Fibroblast of upper back skin (primary cell): ENCODE measurements at regions not wholly inside any gene's neighbourhood (a gene's known extent, or its start where the extent isn't known, plus 50 kb on each side); places are given as distances from the start of the nearest gene placed in this dataset.

Experiments
- DNase-seq: peaks from one replicate; pipeline ENCODE4 v3.0.0-alpha.2; 2013

DNA sequence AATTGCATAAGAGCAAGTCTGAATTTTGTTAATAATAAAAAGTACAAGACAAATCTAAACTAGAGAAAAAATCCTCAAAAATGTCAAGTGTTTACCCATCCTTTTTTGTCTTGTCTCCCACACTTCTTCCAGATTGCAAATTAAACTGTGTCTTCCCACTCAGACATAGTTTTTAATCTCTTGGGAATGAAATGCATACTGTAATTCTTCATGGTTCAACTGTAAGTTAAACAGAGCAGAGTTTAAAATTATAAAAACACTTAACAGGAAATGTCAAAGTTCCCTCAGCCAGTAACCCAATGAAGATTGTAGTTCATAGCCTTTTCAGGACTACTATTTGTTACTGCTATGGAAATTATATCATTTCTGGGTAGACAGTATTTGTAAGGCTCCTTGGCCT, 171.8 kb downstream of the UBE2E3 start:
- peak; percentile 41 for DNase-seq

DNA sequence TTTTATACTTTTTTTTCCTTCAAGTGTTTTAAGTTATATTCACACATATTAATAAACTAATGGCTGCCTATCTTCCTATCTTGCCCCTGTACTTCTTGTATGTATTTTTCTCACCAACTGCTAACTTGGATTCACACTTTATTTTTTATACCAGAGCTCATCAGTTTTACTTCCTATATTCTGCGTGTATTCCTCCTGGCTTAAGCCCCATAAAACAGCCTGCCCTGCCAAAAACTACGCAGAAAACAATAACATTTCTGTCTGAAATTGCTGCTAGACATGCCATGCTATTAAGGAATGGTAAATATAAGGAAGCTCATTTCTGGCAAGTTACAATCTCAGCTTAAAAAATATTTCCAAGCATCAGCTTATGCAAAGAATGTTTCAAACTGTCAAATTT, 172.3 kb downstream of the UBE2E3 start:
- no peak for DNase-seq

DNA sequence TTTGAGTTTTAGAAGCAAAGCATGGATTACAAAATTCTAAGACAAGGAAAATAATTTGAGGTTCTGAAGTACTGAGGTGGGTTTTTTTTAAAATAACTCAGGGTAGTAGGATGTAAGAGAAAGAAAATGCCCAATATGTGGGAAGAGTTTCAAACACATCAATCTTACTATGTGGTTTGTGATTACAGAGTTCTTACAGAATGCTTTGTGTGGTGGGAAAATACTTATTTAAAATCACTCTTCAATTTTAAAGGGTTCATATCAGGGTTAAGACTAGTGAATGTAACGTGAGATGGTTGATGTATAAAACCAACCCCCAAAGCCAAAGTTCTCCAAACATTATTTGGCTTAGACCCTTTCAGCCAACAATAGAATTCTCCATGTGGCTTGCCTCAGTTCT, 173.5 kb downstream of the UBE2E3 start:
- peak; percentile 40 for DNase-seq

DNA sequence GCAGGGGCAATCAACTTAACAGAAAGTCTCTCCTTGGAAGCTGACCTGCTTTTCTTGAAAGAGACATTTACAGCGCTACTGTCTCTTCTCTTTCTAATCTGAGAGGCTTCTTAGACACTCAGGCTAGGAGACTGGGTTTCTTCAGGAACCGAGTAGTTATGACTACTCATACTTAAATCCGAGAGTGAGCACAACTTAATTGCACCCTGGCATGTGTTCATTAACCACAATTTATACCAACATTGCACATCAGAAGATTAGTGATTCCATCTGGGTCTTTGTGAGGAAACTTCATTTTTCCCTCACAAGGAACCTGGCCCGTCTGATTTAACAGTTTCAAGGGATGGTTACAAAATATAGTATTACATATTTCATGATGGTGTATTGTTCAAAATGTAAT, 176.9 kb downstream of the UBE2E3 start:
- DNase-seq = peak; percentile 61

DNA sequence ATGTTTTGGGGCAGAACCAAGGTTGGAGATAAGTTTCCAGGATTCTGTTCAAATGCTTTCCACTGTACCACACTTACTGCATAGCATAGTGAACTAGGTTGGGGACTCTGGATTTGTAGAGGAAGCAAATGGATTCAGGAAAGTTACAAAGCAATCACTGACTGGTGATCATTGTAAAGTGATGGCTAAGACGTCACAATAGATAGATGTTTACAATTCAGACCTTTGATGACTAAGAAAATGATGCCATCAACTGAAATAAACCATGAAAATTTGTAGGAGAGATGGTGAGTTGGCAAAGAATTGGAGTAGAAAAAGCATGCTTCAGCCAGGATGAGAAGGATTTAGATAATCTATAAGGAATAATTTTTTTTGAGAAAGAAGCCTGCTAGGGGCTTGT, 178.0 kb downstream of the UBE2E3 start:
- DNase-seq = no peak

DNA sequence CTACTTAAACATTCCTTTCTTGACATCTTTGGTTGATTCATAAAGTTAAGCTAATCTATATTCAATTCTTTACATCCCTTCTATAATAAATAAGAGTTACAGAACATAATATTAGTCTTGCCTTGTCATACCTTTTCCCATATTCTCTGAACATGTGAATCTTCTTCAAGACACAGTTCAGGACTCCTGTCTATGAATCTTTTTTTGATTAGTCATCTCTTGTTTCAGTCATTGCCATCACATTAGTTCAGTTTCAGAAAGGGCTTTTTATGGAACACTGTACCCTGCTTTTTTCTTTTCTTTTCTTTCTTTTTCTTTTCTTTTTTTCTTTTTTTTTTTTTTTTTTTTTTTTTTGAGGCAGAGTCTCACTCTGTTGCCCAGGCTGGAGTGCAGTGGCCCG, 181.2 kb downstream of the UBE2E3 start:
- no peak for DNase-seq

DNA sequence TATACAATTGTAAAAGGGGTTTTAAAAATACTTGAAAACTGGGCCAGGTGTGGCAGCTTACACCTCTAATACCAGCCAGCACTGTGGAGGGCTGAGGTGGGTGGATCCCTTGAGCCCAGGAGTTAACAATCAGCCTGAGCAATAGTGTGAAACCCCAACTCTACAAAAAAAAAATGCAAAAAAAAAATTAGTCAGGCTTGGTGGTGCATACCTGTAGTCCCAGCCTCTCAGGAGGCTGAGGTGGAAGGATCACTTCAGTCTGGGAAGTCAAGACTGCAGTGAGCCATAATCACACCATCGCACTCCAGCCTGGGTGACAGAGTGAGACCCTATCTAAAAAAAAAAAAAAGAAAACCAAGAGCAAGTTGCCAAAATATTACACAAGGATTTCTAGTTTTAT, 182.7 kb downstream of the UBE2E3 start:
- DNase-seq = no peak

DNA sequence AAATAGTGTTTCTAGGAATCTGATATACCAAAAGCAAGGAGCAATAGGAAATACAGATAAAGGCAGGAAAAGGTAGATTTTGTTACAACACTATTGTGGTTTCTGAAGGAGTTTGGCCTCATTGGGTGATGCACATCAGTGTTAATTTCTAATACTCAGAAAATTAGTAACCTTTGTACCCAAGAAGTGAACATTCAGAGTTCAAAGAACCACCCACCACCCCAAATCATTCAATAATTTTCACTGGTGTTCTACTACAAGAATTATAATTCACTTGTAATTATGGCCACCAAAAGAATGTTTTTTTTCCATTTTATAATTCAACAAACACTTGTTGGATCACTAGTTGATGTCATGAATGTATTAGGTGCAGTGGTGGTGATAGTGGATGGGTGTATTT, 183.3 kb downstream of the UBE2E3 start:
- DNase-seq = no peak

DNA sequence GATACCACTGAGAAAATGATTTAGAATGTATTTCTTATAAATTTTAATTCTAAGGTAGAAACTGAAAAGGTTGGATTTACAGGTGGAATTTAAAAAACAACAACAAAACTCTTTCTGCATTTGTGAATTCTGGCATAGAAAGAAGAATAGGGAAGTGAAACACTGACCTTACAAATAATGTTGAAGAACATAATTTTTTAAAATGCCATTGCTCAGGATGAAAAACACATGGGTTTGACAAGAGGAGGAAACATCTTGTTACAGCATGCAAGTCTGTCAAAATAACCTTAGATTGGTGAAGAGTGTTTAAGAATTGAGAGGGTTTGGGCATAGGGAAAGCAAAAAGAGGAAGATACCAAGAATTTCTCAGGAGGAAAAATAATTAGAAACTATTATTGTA, 184.3 kb downstream of the UBE2E3 start:
- DNase-seq = no peak

DNA sequence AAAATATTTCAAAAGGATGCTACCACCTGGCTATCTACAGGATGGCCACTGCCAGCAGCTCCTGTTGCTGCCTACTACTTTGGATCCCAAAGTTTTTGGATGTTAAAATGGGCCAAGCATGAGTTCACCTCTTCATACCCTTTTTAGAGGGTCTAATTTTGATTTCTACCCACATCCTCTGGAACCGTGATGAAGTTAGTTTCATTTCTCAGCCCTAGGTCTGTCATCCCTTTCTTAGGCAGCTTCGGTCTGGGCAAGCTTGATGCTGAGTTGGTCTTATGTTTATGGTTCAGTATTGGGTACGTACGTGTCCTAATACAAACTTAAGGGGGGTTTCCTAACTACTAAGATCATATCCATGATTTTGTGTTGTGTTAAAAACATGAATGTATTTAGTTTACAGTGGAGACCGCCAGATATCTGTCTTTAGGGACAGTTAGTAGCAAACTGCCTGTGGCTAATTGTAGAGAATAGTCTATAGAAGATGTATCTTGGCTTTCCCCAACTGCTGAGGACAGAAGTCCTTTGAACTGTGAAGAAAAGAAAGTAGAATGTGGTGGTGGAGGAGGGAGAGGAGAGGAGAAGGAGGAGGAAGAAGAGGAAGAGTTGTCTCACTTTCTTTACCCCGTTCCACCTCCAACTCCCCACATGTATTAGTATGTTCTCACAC, 184.9 kb downstream of the UBE2E3 start:
- no peak for DNase-seq

DNA sequence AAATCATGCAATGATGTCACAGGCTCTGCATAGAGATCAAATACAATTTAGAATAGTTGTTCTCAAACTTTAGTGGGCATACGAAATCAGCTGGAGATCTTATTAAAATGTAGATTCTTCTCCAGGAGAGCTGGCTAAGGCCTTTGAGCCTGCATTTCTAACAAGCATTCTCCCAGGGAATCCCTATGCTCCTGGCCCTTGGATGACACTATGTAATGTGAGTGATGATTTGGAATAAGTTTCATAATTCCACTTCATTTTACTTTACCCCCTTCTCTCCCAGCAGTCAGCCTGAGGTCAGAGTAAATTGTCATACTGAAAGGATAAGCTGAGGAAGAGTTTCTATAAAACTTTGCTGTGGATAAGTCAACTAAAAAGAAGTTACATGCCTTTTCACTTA, 189.1 kb downstream of the UBE2E3 start:
- peak; percentile 43 for DNase-seq

DNA sequence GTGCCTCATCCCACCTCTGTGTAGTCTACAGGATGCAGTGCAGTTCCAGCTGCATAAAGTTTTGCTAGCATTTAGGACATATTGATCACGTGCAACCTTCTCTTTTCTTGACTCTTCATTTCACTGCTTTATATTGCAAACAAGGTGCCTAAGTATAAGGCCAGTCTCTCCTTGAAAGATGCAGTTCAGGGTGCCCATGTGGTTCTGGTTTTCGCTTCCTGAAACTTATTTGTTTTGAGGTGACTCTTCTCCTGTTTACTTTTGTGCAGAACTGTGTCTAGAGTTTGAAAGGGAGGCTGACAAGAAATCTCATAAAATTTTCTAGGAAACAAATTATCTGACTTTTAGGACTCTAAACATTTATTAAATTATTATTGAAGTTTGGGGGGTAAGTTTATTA, 189.9 kb downstream of the UBE2E3 start:
- no peak for DNase-seq

DNA sequence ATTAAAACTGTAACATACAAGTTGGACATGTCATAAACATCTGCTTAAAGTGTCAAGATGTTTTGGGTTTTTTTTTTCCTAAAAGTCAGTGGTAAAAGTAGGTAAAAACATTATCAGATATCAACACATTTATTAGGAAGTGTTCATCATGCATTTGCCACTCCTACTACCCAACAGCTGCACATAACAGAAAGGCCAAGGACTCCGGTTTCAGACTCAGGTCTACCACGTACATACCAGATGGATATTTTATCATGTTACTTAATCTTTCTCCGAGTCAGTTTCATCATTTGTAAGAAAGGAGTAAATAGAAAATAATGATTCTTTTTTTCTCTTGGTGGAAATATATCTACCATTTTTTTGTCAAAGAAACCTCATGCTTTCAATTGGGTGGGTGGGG, 192.3 kb downstream of the UBE2E3 start:
- no peak for DNase-seq

DNA sequence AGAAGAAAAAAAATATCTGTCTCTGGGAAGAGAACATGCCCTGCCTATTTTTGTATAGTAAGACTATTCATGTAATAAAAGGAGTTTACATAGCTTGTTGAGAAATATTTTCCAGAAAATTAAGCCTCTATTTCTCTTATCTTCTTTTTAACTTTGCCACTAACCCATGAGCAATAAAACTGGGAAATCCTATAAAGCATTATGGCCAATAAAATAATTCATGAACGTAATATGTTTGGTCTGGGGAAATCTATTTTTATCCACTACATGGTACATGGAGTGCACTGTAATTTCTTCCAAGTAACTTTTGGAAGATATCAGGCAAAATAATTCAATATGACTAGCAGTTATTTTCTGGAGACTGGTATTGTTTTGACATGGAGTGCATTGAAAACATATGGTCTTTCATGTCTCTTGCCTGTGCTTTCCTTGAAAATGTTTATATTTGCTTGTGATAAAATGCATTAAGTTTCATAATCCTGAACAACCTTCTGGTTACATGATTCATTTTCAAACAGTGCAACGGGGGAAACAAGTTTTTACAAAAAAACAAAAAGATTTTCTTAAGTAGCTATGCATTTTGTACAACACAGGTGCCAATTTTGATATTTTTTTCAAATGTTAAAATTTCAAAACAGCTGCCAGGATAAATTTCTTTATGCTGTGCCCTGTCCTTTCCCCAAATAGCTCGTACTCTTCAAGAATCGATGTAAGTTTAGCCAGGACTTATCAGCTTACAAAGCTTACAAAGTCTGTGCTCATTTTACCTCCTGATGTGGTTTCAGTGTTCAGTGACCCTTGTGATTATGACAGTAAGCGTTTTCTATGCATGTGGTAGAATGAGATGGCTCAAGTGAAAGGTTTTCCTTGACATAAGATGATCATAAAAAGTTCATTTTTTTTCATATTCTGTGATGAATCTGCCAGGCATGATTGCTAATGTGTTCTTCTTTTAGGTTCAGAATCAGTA, 194.5 kb downstream of the UBE2E3 start:
- no peak for DNase-seq

DNA sequence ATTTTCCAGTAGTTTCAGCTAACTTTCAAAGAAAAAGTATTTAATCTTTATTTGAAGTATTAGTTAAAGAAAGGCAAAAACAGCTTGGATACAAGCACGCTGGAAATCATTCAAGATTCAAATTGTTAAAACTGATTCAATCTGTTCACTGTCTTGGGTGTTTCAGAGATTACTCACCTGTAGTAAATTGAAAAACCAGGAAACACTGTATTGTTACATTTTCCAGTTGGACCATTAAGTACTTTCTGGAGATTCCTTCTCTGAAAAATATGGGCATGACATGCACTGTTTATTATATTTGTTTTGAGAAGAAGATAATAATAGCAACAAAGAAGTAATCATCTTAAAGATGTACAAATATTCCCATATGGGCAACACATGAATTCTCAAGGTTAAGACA, 196.1 kb downstream of the UBE2E3 start:
- DNase-seq = no peak

DNA sequence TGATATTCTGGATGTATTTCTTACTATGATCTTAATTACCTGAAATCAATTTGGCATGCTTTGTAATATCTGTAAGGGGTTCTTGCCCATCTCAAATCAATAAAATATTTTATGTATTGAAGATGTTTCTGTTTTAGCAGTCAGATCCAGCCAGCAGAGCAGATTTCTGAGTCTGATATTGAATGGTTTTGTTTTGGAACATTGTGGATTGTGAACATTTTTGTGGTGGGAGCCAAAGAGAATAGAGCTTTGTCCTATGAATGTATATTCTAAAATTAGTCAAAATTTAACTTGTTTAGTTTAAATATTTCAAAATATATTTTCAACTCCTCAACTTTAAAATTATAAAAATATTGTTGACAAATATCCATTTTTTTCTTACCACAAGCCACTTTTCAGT, 197.0 kb downstream of the UBE2E3 start:
- DNase-seq = peak; percentile 41

DNA sequence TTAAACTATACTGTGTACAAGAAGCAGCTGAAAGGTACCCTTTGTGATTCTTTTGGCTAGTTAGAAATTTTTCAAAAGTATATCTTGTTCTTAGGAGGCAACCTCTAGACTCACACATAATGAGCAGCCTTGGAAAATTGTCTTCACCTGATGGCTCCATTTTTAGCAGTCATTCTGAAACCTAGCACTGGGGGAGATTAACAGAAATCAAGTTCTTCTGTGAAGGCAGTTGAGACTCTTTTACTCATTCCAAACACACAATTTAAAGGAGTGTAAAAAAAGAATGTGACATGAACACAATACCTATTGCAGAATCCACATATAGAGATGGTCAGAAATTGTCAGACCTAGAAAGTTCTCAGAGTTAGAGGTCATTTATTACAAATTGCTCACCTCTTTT, 197.7 kb downstream of the UBE2E3 start:
- DNase-seq = no peak

DNA sequence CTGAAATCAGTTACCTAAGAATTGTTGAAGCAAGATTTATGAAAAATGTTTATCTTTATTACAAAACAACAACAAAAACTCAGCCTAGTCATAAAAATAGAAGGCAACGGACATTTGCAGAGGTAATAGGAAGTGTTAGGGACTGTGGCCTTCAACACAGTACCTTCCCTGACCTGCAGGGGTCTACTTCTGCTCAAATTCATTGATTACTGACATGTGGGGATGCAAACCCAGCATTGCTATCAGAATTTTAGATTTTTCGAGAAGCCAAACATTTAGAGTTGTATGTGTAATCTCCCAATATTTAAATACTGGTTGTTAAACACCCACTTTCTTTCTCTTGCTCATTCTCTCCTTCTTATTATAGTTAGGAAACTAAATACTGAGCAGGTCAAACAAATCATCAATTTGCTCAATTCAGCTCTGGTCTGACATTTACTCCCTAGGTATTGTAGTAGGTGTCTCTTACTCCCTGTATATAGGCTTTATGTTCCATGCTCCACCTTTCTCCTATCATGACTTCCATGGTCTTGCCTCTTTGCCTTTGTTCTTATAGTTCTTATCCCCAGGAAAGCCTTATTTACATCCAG, 198.5 kb downstream of the UBE2E3 start:
- no peak for DNase-seq

DNA sequence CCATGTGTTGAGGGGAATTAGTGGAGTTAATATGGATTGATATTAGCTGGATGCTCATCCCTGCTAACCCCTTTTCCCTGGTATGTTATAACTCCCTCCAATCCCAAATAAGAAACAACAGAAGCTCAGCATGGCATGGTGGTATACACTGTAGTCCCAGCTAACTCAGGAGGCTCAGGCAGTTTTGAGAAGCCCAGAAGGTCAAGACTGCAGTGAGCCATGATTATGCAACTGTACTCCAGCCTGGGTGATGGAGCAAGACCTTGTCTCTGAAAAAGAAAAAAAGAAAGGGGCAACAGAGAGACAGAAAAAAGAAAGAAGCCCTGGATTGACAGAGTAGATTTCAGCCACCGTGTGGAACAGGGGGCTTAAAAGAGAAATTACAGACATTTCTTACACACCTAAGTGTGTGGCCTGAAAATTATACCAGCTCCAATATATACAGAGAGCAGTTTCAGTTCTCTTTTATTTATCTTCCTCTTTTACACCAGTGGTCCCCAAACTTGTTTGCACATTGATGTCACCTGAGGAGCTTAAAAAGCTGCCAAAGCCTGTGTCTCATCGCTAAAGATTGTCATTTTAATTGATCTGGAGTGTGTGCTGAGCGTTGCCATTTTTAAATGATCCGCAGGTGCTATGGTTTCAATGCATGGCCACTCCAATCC, 203.6 kb downstream of the UBE2E3 start:
- no peak for DNase-seq

DNA sequence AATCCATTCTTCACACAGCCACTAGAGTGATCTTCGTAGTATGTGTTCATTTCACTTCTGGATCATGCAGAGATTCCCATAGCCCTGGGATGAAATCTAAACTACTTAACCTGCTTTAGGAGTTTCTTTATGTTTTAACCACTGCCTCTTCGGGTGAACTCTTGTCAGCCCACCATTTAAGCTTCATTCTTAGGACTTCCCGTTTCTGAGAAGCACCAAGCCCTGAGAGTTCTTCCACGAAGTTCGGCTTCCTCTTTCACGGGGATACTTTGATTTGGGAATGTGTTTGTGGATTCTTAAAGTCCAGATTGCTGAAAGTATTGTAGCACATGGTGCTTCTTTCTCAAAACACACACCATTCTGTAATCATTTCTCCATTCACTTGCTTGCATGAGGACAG, 205.0 kb downstream of the UBE2E3 start:
- DNase-seq = no peak

DNA sequence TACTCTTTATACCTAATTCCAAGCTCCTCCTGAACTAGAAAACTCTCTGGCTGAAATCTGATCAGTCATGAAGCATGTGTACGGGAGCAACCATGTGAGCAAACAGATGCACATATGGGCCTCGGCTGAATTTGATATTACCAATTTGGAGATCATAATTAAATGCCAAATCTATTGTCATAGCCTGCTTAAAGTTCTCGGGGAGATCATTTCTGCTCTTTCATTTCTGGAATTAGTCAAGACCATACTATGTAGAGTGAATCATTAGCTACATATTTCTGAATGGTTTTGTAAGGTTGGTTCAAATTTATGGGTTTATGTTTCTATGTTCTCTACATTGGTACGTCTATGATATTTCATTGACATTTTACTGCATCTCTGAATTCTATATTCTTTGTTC, 205.5 kb downstream of the UBE2E3 start:
- peak; percentile 56 for DNase-seq

DNA sequence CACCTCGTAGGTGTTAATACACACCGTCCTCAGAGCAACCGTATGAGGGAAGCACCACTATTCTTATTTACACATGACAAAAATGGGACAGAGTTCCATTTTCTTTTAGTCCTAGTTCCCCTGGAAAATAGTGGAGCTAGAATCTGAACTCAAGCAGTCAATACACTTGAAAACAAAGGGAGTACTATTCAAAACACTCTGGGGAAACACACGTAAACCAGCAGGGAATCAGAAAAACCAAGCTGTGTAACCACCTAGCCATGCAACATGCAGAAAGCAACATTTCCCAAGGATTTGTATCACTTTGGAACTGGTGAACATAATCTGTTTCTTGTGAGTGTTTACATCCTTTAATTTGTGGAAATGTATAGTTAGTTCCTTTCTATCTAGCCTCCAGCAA, 208.2 kb downstream of the UBE2E3 start:
- no peak for DNase-seq

DNA sequence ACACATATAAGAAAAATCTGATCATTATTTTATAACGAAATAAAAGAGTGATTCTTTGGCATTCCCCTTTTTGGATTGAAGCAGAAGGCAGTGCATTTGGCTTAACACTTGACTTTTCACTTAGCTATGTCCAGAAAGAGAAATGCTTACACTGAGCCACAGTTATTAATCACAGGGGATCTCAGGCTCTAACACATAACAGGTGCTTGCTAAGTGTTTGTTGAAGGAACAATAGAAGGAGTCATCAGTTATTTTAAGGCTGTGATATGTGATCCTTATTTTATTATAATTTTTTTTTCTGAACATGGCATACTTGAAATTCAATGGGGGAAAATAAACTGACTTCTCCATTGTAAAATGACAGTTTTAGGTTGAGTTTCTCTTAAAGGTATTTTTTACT, 209.5 kb downstream of the UBE2E3 start:
- no peak for DNase-seq

DNA sequence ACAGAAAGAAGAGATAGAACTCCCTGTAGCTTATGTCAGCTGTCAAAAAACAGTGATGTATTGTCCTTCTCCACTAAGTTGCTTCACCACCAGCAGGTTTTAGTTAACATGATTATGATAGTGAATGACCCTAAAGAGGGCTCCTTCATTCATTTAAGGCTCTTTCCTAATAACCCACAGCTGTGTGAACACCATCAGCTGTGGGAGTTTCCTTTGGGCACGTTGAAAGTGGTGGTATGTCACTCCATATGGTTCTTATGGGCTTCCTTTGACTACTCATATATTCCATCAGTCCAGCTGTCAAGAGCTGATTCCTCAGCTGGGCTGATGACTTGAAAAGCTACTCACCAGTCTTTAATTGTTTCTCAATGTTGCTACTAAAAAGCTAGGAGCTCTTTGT, 210.3 kb downstream of the UBE2E3 start:
- DNase-seq = peak; percentile 87
